GM21367 (cell line): ENCODE measurements at regions not wholly inside any gene's neighbourhood (a gene's known extent, or its start where the extent isn't known, plus 50 kb on each side); places are given as distances from the start of the nearest gene placed in this dataset.

Experiments used
- ATAC-seq: cut with Tn5 transposase; IDR thresholded peaks from one replicate; pipeline ENCODE4 v1.9.1; 2021; ENCODE audit not compliant: unreplicated experiment

DNA sequence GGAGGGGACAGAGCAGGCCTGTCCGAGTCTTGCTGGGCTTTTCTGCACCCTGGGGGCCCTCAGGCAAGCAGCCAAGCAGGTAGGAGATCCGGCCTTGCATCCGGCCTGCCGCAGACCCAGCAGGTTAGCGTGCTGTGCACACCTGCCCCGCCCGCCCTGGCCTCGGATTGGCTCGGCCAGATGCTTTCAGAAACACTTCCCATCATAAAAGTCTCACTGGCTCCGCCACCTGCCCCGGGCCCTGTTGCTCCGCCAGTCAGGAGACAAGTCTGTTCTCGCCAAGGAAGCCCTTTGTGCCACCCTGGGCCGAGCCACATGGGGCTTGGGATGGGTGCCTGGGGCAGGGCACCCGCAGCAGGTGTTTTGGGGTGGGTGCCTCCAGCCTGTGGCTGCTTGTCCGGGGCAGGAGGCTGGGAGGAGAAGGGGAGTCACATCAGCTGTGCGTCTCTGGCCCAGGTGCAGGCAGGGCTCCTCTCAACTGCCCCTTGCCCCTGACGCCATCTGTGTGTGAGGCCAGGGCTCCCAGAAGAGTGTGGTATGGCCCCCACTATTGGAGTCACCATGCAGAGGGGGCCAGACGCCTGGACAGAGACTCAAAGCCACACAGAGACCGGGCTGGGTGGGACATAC, 228.2 kb upstream of the GSE1 start:
- ATAC-seq: no peak

DNA sequence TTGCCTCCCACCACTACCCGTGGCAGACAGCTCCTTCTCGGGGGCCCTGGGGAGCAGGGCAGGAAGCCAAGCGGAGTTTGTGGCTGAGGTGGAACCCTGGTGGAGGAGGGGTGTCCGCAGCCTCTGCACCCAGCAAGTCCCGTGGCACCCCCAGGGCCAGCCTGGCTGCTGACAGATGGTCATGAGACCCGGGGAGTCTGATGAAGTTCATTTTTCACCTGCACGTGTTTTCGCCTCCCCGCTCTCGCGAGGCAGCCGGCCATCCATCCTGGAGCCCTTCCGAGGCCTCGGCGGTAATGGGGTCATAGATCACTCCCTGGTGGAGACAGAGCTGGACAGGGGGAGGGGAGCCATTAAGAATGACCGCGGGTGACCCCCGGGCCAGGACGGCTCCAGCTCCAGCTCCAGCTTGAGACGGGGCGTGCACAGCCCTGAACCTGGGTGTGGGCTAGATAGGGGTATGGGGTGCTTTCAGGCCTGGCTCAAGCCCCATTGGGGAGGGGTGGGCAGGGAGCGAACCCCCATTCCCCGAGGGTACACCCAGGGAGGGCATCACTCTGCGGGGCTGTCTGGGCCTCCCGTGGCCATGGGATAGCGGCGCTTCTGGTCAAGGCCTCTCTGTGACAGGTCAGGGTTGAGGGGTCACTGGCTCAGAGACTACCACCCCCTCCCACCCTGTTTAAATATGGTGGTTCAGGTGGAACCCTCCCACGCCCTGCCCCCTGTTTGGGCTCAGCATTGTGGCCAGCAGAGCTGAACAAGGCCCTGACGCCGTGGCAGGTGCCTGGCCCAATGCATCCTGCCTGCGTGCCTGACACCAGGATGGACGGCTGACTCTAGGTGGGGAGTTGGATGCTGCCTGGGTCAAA, 227.4 kb upstream of the GSE1 start:
- no peak for ATAC-seq

DNA sequence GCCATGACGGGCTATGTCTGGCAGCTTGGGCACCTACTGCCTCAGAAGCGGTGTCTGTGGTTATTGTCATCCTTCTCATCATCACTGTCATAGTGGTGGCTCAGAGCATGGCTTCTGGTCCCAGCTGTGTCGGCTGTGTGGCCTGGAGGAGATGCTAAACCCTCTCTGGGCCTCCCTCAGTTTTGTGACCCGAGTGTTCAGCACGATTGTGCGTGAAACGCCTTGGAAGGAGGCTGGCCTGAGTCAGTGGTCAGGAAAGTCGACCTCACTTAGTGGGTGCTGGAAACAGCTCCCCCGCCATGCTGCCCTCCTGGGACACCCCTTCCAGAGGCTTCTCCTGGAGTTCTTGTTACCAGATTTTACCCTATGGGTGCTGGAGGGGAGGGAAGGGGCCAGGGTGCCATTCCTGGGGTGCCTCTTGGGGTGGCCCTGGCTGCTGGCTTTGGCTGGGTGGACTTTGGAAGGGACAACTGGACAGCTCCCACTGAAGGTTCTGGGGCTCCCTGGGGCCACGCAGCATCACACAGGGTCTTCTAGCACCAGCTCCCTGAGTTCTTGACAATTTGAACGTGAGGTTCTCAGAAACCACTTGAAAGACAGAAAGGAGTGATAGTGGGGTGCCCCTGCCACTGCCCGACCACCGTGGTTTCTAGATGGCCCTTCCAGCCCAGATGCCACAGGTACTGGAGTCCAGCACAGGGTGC, 226.5 kb upstream of the GSE1 start:
- no peak for ATAC-seq

DNA sequence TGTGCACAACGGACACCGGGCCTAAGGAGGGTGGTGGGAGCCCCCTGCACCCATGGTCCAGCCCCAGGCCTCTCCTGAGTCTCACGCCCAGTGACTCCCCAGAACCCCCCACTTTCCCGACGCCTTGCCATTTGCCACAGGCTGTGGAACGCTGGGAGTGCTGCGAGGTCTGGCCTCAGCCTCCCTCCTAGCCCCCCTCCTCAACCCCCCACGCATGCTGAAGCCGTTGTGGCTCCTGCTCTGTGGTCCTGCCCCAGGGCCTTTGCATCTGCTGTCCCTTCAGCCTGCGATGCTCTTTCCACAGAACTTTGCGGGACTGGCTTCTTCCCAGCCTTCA, 226.0 kb upstream of the GSE1 start:
- ATAC-seq: no peak

DNA sequence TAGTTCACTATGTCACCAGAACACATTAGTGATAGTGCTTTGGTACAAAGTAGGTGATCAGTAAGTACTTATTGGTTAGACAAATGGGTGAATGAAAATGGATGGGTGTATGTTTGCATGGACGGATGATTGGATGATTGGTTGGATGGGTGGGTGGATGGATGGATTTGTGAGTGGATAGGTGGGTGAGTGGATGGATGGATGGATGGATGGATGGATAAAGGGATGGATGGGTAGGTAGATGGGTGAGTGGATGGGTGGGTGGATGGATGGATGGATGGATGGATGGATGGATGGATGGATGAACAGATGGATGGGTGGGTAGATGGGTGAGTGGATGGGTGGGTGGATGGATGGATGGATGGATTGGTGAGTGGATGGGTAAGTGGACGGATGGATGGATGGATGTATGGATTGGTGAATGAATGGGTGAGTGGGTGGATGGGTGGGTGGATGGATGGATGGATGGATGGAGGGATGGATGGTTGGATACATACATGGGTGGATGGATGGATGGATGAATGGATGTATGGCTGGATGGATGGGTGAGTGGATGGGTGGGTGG, 225.3 kb upstream of the GSE1 start:
- ATAC-seq: no peak

DNA sequence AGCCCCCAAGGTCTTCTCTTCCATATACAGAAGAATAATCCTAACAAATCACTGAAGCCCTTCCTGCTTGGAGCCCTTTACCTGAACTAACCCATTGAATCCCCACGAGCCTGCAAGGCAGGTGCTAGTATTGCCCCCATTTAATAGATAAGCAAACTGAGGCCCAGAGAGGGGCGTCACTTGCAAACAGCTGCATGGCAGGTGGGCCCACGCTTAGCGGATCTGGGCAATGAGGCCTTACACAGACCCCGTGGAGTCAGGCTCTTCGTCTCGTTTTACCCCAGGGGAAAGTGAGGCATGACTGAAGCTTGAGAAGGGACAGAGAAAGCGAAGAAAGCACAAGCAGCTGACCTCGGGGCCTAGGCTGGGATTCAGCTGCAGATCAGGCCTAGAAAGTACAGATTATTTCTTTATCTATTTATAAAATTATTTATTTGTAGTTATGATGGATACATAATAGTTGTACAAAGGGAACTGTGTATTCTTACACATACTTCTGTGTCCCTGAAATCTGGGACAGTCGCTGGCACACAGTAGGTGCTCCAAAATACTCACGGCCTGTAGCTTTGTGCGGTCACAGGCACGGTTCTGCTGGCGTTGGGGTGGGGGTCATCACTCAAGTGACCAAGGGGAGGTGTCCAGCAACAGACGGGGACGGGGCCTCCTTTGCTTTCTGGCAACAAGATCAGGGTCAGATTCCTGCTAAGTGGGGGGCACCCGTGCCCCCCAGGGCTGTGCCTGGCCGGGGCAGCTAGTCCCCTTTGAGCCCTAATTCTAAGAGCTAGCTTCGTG, 223.2 kb upstream of the GSE1 start:
- no peak for ATAC-seq

DNA sequence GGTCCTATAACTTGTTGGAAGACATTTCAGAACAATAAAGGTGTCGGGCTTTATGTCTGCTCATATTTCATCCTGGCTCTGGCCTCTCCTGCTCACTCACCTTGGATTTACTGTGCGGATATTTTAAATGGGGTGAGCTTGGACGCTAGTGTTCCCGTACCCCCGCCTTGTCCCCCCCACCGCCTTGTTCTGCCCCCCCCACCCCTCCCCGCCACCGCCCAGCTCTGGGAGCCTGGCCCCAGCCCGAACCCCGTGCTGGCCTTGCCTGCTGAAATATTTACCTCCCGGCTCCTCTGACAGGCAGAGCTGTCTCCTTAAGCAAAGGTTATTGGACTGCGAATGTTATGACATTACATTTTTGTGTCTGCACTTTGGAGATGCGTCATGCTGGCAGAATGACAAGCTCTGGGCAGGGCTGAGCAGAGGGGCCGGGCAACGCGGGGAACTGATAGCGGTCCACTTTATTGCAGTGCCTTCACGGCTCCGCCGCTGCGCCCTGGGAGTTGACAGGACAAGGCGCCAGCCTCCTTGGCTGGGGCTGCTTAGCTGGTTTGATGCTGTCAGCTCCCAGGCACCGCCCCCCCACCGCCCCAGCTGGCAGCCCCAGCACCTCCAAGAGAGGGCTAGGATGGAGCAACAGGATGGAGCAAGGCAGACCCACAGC, 222.5 kb upstream of the GSE1 start:
- ATAC-seq: no peak

DNA sequence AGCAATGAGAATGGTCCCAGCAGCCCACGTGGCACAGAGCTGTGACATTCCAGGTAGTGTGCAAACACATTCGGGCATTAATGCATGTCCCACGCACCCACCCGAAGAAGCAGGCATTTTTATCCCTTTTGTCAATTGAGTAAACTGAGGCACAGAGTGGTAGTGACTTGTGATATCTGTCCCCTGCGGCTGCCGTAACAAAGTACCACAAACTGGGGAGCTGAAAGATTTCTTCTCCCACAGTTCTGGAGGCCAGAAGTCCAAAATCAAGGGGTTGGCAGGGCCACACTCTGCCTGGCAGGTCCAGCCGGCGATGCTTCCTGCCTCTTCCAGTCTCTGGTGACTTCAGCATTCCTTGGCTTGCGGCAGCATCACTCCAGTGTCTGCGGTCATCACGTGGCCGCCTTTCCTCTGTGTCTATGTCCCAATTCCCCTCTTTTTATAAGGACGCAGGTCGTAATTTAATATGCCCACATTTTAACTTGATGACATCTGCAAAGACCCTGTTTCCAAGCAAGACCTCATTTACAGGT, 221.9 kb upstream of the GSE1 start:
- ATAC-seq: no peak

DNA sequence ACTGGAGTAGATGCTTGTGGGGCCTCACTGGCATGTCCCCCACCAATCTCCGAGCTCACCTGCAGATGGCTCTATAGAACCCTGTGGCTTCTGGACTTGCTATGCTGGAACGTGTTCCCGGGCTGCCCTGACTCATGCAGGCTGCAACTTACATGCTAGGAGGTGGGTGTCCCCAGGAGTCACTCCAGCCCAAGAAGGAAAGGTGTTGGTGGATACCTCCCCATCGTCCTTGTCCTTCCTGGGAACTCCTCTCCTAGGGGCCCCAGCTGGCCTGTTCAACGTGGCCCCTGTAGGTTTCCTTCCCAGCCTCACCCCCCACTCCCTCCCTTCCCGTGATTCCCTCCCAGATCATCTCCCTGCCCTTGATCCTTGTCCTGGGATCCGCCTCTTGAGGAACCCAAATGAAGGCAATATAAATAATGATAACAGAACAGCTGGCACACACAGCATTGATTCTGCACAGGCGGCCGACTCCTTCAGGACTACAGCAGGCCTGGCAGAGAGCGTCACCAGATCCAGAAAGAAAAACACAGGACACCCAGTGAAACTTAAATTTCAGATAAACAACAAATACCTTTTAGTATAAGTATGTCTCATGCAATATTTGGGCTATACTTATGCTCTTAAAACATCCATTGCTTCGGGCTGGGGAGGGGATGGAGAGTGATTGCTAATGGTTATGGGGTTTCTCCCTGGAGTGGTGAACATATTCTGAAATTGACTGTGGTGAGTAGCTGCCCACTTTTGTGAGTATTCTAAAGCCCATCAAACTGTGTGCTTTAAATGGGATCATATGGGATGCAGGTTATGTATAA, 221.1 kb upstream of the GSE1 start:
- ATAC-seq: no peak

DNA sequence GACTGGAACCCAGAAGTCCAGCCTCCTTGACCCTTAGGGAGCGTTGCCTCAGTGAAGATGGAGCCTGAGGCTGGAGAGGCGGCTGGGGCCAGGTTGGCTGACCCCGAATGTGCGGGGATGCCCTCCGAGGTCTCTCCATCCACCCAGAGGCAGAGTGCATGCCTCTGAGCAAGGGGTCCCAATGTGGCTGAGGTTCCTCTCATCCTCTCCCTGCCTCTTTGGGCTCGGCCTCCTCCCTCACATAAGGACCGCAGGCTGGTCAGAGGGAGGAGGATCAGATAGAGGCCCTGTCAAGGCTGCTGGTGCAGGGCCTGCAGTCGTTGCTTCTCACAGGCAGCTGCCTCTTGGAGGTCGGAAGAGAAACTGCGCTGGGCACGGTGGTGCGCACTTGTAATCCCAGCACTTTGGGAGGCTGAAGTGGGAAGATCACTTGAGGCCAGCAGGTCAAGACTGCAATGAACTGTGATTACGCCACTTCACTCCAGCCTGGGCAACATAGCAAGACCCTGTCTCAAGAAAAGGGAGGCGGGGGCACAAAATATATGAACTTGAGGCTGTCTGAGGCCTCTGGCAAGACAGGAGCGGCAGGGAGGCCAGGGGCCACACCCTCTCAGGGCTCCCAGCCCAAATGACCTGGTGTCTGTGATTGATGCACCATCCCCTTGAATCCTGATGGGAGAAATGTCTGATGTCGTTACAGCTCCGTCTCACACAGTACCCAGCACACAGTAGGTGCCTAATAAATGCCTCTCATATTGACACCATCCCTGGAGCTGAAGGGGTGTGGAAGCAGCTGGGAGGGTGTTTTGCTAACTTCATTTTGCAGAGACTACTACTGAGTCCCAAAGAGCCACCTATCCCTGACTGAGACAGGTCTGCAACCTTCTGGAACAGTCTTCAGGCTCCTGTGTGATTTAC, 220.1 kb upstream of the GSE1 start:
- no peak for ATAC-seq

DNA sequence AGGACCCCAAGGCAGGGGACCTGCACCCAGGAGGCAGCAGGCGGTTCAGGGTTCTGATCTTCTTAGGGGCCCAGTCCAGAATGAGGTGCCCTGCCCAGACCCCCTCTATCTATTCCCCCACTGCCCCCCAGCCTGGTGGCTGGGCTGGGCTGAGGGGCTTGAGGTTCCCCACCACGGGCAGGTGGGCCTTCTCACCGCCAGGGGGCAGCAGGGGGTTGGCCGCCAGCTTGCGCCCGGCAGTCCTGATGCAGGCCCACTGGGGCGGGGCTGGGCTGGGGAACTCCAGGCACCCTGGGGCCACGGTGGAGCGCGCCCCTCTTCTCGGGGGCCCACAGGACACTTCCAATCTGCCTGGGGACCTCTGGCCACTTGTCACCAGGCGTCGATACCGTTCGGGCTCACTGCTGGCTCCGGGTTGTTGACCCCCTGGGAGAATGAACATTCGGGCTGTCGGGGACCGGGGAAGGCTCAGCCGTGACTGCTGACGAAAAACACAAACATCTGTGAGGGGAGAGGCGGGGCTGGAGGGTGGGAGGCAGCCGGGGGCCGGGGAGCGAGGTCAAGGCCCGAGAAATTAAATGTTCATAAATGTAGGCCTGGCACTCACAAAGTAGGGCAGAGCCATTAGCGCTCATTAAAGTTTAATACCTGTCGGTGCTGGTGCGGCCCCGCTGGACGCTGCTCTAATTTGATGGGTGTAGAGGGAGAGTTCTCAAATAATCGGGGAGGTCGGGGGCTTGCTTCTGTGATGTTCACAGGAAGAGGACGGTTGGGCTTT, 219.3 kb upstream of the GSE1 start:
- ATAC-seq: no peak

DNA sequence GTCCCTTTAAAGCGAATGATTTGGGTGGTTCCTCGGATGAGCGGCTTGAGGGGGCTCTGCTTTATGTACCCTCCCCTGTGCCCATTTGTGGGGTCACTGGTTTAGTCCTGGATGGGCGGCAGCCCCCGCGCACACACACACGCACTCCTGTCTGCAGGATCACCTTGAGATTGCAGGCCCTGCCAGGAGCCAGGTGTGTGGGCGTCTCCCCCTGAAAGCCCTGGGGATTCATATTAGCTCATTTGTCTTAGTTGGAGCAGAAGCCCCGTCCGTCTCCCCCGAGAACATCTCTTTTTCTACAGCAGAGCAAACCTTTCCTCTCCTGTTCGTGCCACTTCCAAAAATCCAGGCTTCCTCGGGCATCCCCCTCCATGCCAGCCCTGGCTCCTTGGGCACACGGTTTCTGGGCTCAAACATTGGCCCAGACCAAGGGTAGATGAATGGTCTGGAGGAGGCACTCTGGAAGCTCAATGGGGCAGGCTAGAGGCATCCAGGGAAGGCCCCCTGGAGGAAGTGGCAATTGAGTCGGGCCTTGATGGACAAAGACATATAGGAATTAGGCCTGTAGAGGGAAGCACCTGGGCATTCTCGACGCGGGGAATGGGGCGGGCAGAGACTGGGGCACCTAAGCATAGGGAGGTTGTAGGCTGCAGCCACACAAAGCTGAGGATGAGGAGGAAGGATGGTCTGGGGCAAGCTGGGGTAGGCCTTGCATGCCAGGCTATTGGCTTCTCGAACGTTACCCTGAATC, 218.5 kb upstream of the GSE1 start:
- no peak for ATAC-seq

DNA sequence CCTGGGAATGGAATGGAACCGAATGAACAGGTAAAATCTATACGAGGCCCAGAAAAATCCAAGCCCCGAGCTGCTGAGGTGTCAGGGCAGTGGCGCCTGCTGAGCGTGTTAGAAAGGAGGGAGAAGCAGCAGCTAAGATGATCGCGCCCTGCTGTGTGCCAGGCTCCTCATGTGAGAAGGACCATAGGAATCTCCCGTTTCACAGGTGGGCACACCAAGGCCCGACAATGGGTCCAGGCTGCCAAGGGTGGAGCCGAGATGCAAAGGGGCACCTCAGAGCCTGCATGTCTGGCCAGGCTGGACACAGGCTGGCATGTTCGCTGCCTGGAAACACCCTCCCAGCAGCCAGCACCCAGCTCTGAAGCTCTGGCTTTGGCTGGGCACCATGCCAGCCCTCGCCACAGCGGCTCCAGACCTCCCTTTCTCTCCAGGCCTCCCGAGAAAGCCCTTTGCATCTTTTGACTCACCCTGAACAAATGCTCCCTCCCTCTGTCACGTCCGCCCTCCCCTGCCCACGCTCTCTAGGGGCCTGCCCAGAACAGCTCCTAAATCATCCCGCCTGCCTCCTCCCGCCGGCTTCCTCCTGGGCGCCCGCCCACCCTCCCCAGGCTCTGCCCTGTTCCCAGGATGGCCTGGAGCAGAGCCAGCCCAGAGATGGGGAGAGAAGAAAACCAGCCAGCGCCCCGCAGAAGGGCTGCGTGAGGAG, 217.8 kb upstream of the GSE1 start:
- ATAC-seq: no peak

DNA sequence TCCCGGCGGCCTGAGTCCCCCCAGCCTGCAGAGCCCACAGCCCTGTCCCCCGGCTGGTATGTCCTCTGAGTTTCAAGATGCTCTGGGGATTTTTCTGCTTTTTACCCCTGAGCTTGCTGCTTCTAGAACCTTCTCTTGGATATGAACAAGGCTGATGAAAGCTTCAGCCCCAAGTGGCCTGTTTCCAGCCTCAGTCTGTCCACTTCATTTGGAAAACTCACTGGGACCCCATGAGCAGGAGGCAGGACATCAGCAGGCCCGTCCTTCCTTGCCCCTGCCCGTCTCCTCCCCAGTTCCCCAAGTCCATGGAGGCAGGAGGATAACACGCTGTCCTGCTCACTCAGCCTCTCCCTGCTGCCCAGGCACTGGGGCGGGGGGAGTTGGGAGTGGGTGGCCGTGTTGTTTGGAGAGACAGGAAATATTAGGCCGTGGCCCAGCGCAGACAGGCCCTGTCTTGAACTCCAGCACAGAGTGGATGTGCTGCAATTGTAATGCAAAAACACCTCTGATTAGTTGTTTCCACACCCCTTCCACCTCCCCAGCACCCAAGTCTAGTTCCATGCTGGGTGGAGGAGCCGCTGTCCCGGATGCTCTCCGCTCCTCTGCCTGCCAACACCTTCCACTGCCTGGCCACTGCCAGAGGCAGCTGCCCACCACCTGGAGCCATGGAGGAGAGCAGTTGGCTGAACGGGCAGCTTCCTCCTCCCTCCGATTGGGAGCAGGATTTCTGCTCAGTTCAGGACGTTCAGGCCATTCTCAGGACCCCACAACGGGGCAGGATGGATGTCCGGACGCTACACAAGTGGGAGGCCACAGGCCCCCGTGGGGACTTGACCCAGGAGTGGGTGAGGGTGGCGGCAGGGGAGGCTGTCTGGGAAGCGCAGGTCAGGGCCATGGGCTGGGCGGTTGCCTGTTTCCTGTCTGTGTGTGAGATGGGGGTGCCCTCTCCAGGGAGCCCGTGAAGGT, 216.9 kb upstream of the GSE1 start:
- ATAC-seq: no peak
